K562 (cell line): ENCODE measurements at regions not wholly inside any gene's neighbourhood (a gene's known extent, or its start where the extent isn't known, plus 50 kb on each side); places are given as distances from the start of the nearest gene placed in this dataset.
"Not testable (repeated sequence)": the region's sequence is repeated elsewhere in the genome, so short reads cannot be mapped to it uniquely, and the experiment has no call there.

ENCODE experiments used
- DEAF1 ChIP-seq: fragments of 450-650 bp; formaldehyde crosslinking; IDR thresholded peaks from 2 replicates; pipeline ENCODE4 v1.4.0; 2020; ENCODE audit warnings: mild to moderate bottlenecking, moderate library complexity
- EZH2 ChIP-seq: IDR thresholded peaks from 2 replicates; pipeline ENCODE4 v1.6.1; 2012; ENCODE audit warnings: low read depth, mild to moderate bottlenecking, inconsistent platforms, low read length, borderline replicate concordance
- POLR2A ChIP-seq: fragments of 450-650 bp; conservative IDR thresholded peaks from 2 replicates; pipeline ENCODE4 v1.6.1; 2016
- POLR3G ChIP-seq: IDR thresholded peaks from 2 replicates; pipeline ENCODE4 v1.6.1; 2011; ENCODE audit not compliant: insufficient read length, insufficient replicate concordance; ENCODE audit errors: extremely low read depth
- SOX6 ChIP-seq: fragments of 450-650 bp; IDR thresholded peaks from 2 replicates; pipeline ENCODE4 v1.6.1; 2014; ENCODE audit warnings: mild to moderate bottlenecking
- ZNF143 ChIP-seq: sonication (generic); formaldehyde crosslinking; IDR thresholded peaks from 2 replicates; pipeline ENCODE4 v1.9.0; 2022; ENCODE audit warnings: mild to moderate bottlenecking, missing genetic modification reagents

DNA sequence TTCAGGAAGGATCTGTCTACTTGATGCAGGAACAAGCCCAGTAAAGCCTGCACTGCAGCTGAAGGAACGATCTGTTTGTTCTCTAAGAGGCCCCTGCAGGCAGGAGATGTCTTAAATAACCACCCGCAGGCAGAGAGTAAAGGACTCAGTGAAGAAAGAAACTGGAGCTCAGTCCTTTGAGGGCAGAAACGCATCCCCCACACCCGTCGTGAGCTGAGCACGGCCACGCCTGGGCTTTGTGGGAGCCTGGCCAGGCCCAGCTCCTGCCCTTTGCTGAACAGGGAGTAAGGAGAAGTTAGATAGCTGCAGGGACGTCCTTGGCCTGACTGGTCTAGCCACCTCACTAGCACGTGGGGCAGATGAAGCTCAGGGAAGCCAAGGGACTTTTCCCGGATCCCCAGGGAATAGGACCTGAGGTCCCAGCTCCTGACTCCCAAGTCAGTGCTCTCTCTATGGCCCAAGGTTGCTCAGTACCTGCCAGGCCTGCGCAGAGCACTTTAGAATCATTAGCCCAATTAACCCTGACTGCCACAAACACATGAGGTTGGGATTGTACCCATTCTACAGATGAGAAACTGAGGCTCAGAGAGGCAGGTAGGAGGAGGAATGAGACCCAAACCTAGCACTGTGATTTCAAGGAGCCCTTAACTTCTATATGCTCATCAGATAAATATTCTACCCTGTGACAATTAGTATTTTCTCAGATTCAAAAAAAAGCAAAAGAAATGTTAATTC lies 194.2 kb upstream of the SULF2 start:
- not testable (repeated sequence) for TF ChIP-seq POLR2A, POLR3G, DEAF1, SOX6, ZNF143, EZH2
